Neural progenitor cell (in vitro differentiated cells): ENCODE measurements at regions not wholly inside any gene's neighbourhood (a gene's known extent, or its start where the extent isn't known, plus 50 kb on each side); places are given as distances from the start of the nearest gene placed in this dataset.

Source experiments
- DNase-seq: peaks from one replicate; pipeline ENCODE4 v3.0.0-alpha.2; 2016; ENCODE audit warnings: low spot score
- H2AFZ ChIP-seq: fragments of 200-600 bp; sonication (generic); replicated peaks from 2 replicates; pipeline ENCODE4 v1.6.1; 2016; ENCODE audit warnings: antibody characterized with exemption
- H3F3A ChIP-seq: fragments of 200-600 bp; sonication (generic); 2 replicates; pipeline ENCODE4 v1.6.1; 2016; ENCODE audit warnings: antibody characterized with exemption, low read depth
- H3K27ac ChIP-seq: fragments of 200-600 bp; sonication (generic); 2 replicates; pipeline ENCODE4 v1.5.1; 2016; ENCODE audit warnings: mild to moderate bottlenecking
- H3K27me3 ChIP-seq: fragments of 200-600 bp; sonication (generic); 2 replicates; pipeline ENCODE4 v1.6.1; 2016; ENCODE audit warnings: mild to moderate bottlenecking, moderate library complexity
- H3K36me3 ChIP-seq: fragments of 200-600 bp; sonication (generic); 2 replicates; pipeline ENCODE4 v1.5.1; 2016
- H3K4me1 ChIP-seq: fragments of 200-600 bp; sonication (generic); 2 replicates; pipeline ENCODE4 v1.6.1; 2016; ENCODE audit warnings: mixed run types
- H3K4me2 ChIP-seq: fragments of 200-600 bp; sonication (generic); 2 replicates; pipeline ENCODE4 v1.6.1; 2016
- H3K4me3 ChIP-seq: fragments of 200-600 bp; sonication (generic); 2 replicates; pipeline ENCODE4 v1.5.1; 2016
- H3K79me2 ChIP-seq: fragments of 200-600 bp; sonication (generic); 2 replicates; pipeline ENCODE4 v1.6.1; 2016; ENCODE audit warnings: low read depth
- H3K9ac ChIP-seq: fragments of 200-600 bp; sonication (generic); 2 replicates; pipeline ENCODE4 v1.6.1; 2016
- H3K9me3 ChIP-seq: fragments of 200-600 bp; sonication (generic); 2 replicates; pipeline ENCODE4 v1.5.1; 2016; ENCODE audit warnings: low read depth
- H4K20me1 ChIP-seq: fragments of 200-600 bp; sonication (generic); 2 replicates; pipeline ENCODE4 v1.6.1; 2016; ENCODE audit warnings: low read depth
- H3K27ac Mint-ChIP-seq: 3 replicates; pipeline ENCODE4 v1.8.0; 2021; ENCODE audit warnings: mixed read lengths
- H3K27me3 Mint-ChIP-seq: 2 replicates; pipeline ENCODE4 v1.8.0; 2022; ENCODE audit warnings: low read depth, mild to moderate bottlenecking, inconsistent platforms, moderate library complexity, mixed read lengths; ENCODE audit not compliant: insufficient read depth
- H3K36me3 Mint-ChIP-seq: 3 replicates; pipeline ENCODE4 v1.8.0; 2021; ENCODE audit warnings: mixed read lengths
- H3K4me1 Mint-ChIP-seq: 3 replicates; pipeline ENCODE4 v1.8.0; 2021; ENCODE audit warnings: mixed read lengths
- H3K4me3 Mint-ChIP-seq: 3 replicates; pipeline ENCODE4 v1.8.0; 2021; ENCODE audit warnings: mild to moderate bottlenecking, moderate library complexity, mixed read lengths
- H3K9me3 Mint-ChIP-seq: 3 replicates; pipeline ENCODE4 v1.8.0; 2020; ENCODE audit warnings: mixed read lengths
- CTCF ChIP-seq: fragments of 200-600 bp; sonication (generic); IDR thresholded peaks from 2 replicates; pipeline ENCODE4 v1.5.1; 2017; ENCODE audit warnings: antibody characterized with exemption, mild to moderate bottlenecking
- EZH2 ChIP-seq: fragments of 200-600 bp; sonication (generic); IDR thresholded peaks from 2 replicates; pipeline ENCODE4 v1.6.1; 2017; ENCODE audit warnings: antibody characterized with exemption, mild to moderate bottlenecking, moderate library complexity
- EZH2phosphoT487 ChIP-seq: fragments of 200-600 bp; sonication (generic); IDR thresholded peaks from 2 replicates; pipeline ENCODE4 v1.6.1; 2017; ENCODE audit warnings: antibody characterized with exemption

GRCh38 chr6:22146931-22147701, 149.7 kb downstream of the PRL start:
- peak overlapping the region; percentile 10 for H3K4me2 ChIP-seq
- H3K27ac ChIP-seq, result no peak overlapping the region
- no peaks in the 10 kb centered on the region for H3K36me3 ChIP-seq
- H4K20me1 ChIP-seq, result no peaks in the 10 kb centered on the region
- TF ChIP-seq CTCF, result no peak
- no peak for TF ChIP-seq EZH2phosphoT487
- TF ChIP-seq EZH2, result no peak
- H3K79me2 ChIP-seq, result no peaks in the 10 kb centered on the region
- H3K27me3 ChIP-seq, result no peaks in the 10 kb centered on the region
- H3K4me3 ChIP-seq, result no peak overlapping the region
- H3K4me1 ChIP-seq, result peaks cover 34% of the 10 kb centered on the region
- peaks cover 7% of the 10 kb centered on the region for H3F3A ChIP-seq
- Mint-ChIP-seq H3K27ac (peak overlapping the region; percentile 75), H3K9me3 (peaks cover 2% of the 10 kb centered on the region), H3K36me3 (peaks cover 7% of the 10 kb centered on the region), H3K4me1 (peaks cover 66% of the 10 kb centered on the region), H3K27me3 (peaks cover 3% of the 10 kb centered on the region), H3K4me3 (no peak overlapping the region)
- no peak for DNase-seq
- H3K9me3 ChIP-seq, result no peaks in the 10 kb centered on the region
- no peak overlapping the region for H2AFZ ChIP-seq
- no peak overlapping the region for H3K9ac ChIP-seq

- no peak overlapping the region for H2AFZ ChIP-seq
- no peaks in the 10 kb centered on the region for H3K27me3 ChIP-seq
- H3K36me3 Mint-ChIP-seq, result peaks cover 7% of the 10 kb centered on the region
- H3K4me1 Mint-ChIP-seq, result peaks cover 75% of the 10 kb centered on the region
- TF ChIP-seq EZH2phosphoT487, result no peak
- no peak for TF ChIP-seq EZH2
- no peak for TF ChIP-seq CTCF
- H3K27me3 Mint-ChIP-seq, result peaks cover 3% of the 10 kb centered on the region
- H3F3A ChIP-seq, result peaks cover 7% of the 10 kb centered on the region
- no peaks in the 10 kb centered on the region for H3K9me3 ChIP-seq
- no peak overlapping the region for H3K4me3 ChIP-seq
- H4K20me1 ChIP-seq, result no peaks in the 10 kb centered on the region
- H3K27ac ChIP-seq, result no peak overlapping the region
- DNase-seq, result peak; percentile 31
- H3K4me1 ChIP-seq, result peaks cover 34% of the 10 kb centered on the region
- peak overlapping the region; percentile 58 for H3K27ac Mint-ChIP-seq
- peak overlapping the region; percentile 10 for H3K4me2 ChIP-seq
- H3K36me3 ChIP-seq, result no peaks in the 10 kb centered on the region
- H3K79me2 ChIP-seq, result no peaks in the 10 kb centered on the region
- peaks cover 2% of the 10 kb centered on the region for H3K9me3 Mint-ChIP-seq
- H3K9ac ChIP-seq, result no peak overlapping the region
- H3K4me3 Mint-ChIP-seq, result peak overlapping the region; percentile 20
These were observed 148.7 kb downstream of the PRL start for GRCh38 chr6:22147921-22148776.

- H3K36me3 Mint-ChIP-seq, result peaks cover 8% of the 10 kb centered on the region
- H3K27ac ChIP-seq, result no peak overlapping the region
- H3K27me3 Mint-ChIP-seq, result peaks cover 3% of the 10 kb centered on the region
These were observed 147.7 kb downstream of the PRL start for GRCh38 chr6:22149096-22149495.

More at GRCh38 chr6:22149096-22149495, 147.7 kb downstream of the PRL start:
- Histone ChIP-seq H3K4me1 (peaks cover 34% of the 10 kb centered on the region), H4K20me1 (no peaks in the 10 kb centered on the region), H3K9ac (no peak overlapping the region), H3F3A (peaks cover 7% of the 10 kb centered on the region), H3K27me3 (no peaks in the 10 kb centered on the region), H3K4me3 (no peak overlapping the region), H3K9me3 (no peaks in the 10 kb centered on the region), H3K79me2 (no peaks in the 10 kb centered on the region), H3K36me3 (no peaks in the 10 kb centered on the region), H2AFZ (no peak overlapping the region), H3K4me2 (no peak overlapping the region)
- Mint-ChIP-seq H3K27ac (peak overlapping the region; percentile 84), H3K9me3 (peaks cover 6% of the 10 kb centered on the region), H3K4me3 (no peak overlapping the region), H3K4me1 (peaks cover 79% of the 10 kb centered on the region)
- no peak for DNase-seq
- TF ChIP-seq CTCF (no peak), EZH2phosphoT487 (no peak), EZH2 (no peak)
